ENCODE measurements at regions not wholly inside any gene's neighbourhood (a gene's known extent, or its start where the extent isn't known, plus 50 kb on each side); places are given as distances from the start of the nearest gene placed in this dataset.
"Not testable (repeated sequence)": the region's sequence is repeated elsewhere in the genome, so short reads cannot be mapped to it uniquely, and the experiment has no call there.

DNA sequence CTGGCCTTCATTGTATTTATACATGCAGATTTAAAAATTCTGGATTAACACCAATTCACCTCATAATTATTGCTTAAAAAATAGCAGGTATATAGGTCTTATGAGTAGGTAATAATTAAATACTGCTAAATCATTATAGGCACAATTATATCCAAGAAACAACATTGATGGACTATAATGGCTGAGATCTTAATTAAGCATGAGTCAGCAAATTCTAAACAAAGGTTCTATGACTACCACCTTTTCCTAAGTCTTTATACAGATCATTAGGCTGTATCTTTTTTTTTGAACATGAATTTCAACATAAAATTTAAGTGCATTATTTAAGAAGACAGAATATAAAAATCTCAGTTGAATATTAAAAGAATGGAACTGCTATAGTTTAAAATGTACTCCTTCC is 1678.7 kb upstream of the PCDH10 start:
- TF ChIP-seq, protein P1, sequence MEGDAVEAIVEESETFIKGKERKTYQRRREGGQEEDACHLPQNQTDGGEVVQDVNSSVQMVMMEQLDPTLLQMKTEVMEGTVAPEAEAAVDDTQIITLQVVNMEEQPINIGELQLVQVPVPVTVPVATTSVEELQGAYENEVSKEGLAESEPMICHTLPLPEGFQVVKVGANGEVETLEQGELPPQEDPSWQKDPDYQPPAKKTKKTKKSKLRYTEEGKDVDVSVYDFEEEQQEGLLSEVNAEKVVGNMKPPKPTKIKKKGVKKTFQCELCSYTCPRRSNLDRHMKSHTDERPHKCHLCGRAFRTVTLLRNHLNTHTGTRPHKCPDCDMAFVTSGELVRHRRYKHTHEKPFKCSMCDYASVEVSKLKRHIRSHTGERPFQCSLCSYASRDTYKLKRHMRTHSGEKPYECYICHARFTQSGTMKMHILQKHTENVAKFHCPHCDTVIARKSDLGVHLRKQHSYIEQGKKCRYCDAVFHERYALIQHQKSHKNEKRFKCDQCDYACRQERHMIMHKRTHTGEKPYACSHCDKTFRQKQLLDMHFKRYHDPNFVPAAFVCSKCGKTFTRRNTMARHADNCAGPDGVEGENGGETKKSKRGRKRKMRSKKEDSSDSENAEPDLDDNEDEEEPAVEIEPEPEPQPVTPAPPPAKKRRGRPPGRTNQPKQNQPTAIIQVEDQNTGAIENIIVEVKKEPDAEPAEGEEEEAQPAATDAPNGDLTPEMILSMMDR (IDR thresholded peaks at IDR 0.05) = no peak
- H3K4me3 Mint-ChIP-seq (ENCODE audit: unreplicated experiment) = no peak overlapping the region
- no peaks in the 10 kb centered on the region for H3K9me3 Mint-ChIP-seq (ENCODE audit: unreplicated experiment)
- no peaks in the 10 kb centered on the region for H3K27me3 Mint-ChIP-seq (ENCODE audit: unreplicated experiment)
- H3K36me3 Mint-ChIP-seq (ENCODE audit: unreplicated experiment) = no peaks in the 10 kb centered on the region
- H3K27ac Mint-ChIP-seq (ENCODE audit: unreplicated experiment) = no peak overlapping the region
- no peak for DNase-seq (ENCODE audit: extremely low spot score, unreplicated experiment)
- H3K4me1 Mint-ChIP-seq (ENCODE audit: unreplicated experiment) = no peaks in the 10 kb centered on the region

- no peaks in the 10 kb centered on the region for H3K9me3 Mint-ChIP-seq (ENCODE audit: unreplicated experiment)
- H3K27ac Mint-ChIP-seq (ENCODE audit: unreplicated experiment) = no peak overlapping the region
- H3K4me1 Mint-ChIP-seq (ENCODE audit: unreplicated experiment) = no peaks in the 10 kb centered on the region
- H3K4me3 Mint-ChIP-seq (ENCODE audit: unreplicated experiment) = no peak overlapping the region
- no peaks in the 10 kb centered on the region for H3K36me3 Mint-ChIP-seq (ENCODE audit: unreplicated experiment)
- no peak for DNase-seq (ENCODE audit: extremely low spot score, unreplicated experiment)
- no peaks in the 10 kb centered on the region for H3K27me3 Mint-ChIP-seq (ENCODE audit: unreplicated experiment)
- TF ChIP-seq, protein P1 (IDR thresholded peaks at IDR 0.05) = no peak
Measured at GRCh38 chr4:131488772-131489171, 1660.3 kb upstream of the PCDH10 start.

- not testable (repeated sequence) for DNase-seq (ENCODE audit: extremely low spot score, unreplicated experiment); H3K27me3 Mint-ChIP-seq (ENCODE audit: unreplicated experiment); H3K9me3 Mint-ChIP-seq (ENCODE audit: unreplicated experiment); H3K27ac Mint-ChIP-seq (ENCODE audit: unreplicated experiment); H3K4me1 Mint-ChIP-seq (ENCODE audit: unreplicated experiment); H3K4me3 Mint-ChIP-seq (ENCODE audit: unreplicated experiment); H3K36me3 Mint-ChIP-seq (ENCODE audit: unreplicated experiment)
Measured at GRCh38 chr4:131496211-131496610, 1652.9 kb upstream of the PCDH10 start.

DNA sequence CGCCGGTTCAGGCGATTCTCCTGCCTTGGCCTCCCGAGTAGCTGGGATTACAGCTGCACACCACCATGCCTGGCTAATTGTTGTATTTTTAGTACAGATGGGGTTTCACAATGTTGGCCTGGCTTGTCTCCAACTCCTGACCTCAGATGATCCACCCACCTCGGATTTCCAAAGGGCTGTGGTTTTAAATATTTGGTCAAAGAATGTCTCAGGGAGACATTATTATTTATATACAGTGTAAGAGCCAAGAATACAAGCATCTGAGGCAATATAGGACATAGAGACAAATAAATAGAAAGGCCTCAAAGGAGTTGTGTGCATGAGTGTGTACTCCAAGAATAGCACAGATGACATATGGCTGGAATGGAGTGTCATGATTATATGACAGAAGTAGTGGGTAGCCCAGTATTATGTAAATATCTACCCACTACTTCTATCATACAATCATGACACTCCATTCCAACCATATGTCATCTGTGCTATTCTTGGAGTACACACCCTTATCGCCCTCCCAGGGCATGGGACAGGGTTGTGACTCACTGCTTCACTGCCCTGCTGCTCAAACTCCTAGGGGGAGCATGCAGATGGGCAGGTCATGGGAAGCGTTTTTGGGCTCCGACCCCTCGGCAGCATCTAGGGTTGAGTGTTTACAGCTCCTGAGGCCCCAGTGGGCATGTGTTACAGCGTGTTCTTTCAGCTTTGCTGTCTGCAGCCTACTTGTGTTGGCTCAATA is 1649.8 kb upstream of the PCDH10 start:
- Mint-ChIP-seq H3K27ac (ENCODE audit: unreplicated experiment) (no peak overlapping the region), H3K9me3 (ENCODE audit: unreplicated experiment) (no peaks in the 10 kb centered on the region), H3K27me3 (ENCODE audit: unreplicated experiment) (no peaks in the 10 kb centered on the region), H3K4me3 (ENCODE audit: unreplicated experiment) (no peak overlapping the region), H3K36me3 (ENCODE audit: unreplicated experiment) (no peaks in the 10 kb centered on the region), H3K4me1 (ENCODE audit: unreplicated experiment) (no peaks in the 10 kb centered on the region)
- TF ChIP-seq, protein P1 (IDR thresholded peaks at IDR 0.05) = no peak
- no peak for DNase-seq (ENCODE audit: extremely low spot score, unreplicated experiment)

- Mint-ChIP-seq H3K4me1 (ENCODE audit: unreplicated experiment) (no peaks in the 10 kb centered on the region), H3K36me3 (ENCODE audit: unreplicated experiment) (no peaks in the 10 kb centered on the region), H3K27me3 (ENCODE audit: unreplicated experiment) (no peaks in the 10 kb centered on the region), H3K27ac (ENCODE audit: unreplicated experiment) (no peak overlapping the region), H3K4me3 (ENCODE audit: unreplicated experiment) (no peak overlapping the region), H3K9me3 (ENCODE audit: unreplicated experiment) (no peaks in the 10 kb centered on the region)
- no peak for DNase-seq (ENCODE audit: extremely low spot score, unreplicated experiment)
- TF ChIP-seq, protein P1 (IDR thresholded peaks at IDR 0.05) = no peak
Measured at GRCh38 chr4:131509521-131509920, 1639.6 kb upstream of the PCDH10 start.
